ENCODE measurements at regions not wholly inside any gene's neighbourhood (a gene's known extent, or its start where the extent isn't known, plus 50 kb on each side); places are given as distances from the start of the nearest gene placed in this dataset.

- Histone ChIP-seq H3K36me3 (replicated peaks; ENCODE audit: insufficient read depth, low read length) (no peaks in the 10 kb centered on the region), H3K4me1 (ENCODE audit: low read length) (no peaks in the 10 kb centered on the region), H2AFZ (ENCODE audit: low read length) (no peak overlapping the region), H3K79me2 (ENCODE audit: low read length) (no peaks in the 10 kb centered on the region), H3K27me3 (replicated peaks; ENCODE audit: insufficient read depth, low read length) (no peaks in the 10 kb centered on the region), H3K9ac (ENCODE audit: low read length) (no peak overlapping the region), H3K27ac (ENCODE audit: low read length) (no peak overlapping the region), H3K4me3 (ENCODE audit: low read length) (no peak overlapping the region), H3K9me2 (replicated peaks; ENCODE audit: insufficient read depth, low read length) (no peaks in the 10 kb centered on the region), H3F3A (ENCODE audit: insufficient read depth, low read length) (no peaks in the 10 kb centered on the region), H3K9me3 (replicated peaks; ENCODE audit: insufficient read depth, low read length) (no peaks in the 10 kb centered on the region), H4K20me1 (ENCODE audit: insufficient read depth, low read length) (no peaks in the 10 kb centered on the region), H3K4me2 (ENCODE audit: low read depth, low read length) (no peak overlapping the region)
- no peak for DNase-seq
- TF ChIP-seq CTCF (IDR thresholded peaks at IDR 0.05; ENCODE audit: low read length): no peak
- no peak for TF ChIP-seq EZH2phosphoT487 (IDR thresholded peaks at IDR 0.05; ENCODE audit: low read length)
- TF ChIP-seq EZH2 (optimal IDR thresholded peaks at IDR 0.05; ENCODE audit: low read depth, low read length): no peak
These were observed 137.3 kb upstream of the KIF2A start for GRCh38 chr5:62168506-62169281.

- H3K9me3 ChIP-seq (replicated peaks; ENCODE audit: insufficient read depth, low read length): no peaks in the 10 kb centered on the region
- TF ChIP-seq CTCF (IDR thresholded peaks at IDR 0.05; ENCODE audit: low read length): no peak
- TF ChIP-seq EZH2 (optimal IDR thresholded peaks at IDR 0.05; ENCODE audit: low read depth, low read length): no peak
- no peak for TF ChIP-seq EZH2phosphoT487 (IDR thresholded peaks at IDR 0.05; ENCODE audit: low read length)
- H3K36me3 ChIP-seq (replicated peaks; ENCODE audit: insufficient read depth, low read length): no peaks in the 10 kb centered on the region
- no peaks in the 10 kb centered on the region for H3F3A ChIP-seq (ENCODE audit: insufficient read depth, low read length)
- H3K4me2 ChIP-seq (ENCODE audit: low read depth, low read length): no peak overlapping the region
- H4K20me1 ChIP-seq (ENCODE audit: insufficient read depth, low read length): no peaks in the 10 kb centered on the region
- H3K9me2 ChIP-seq (replicated peaks; ENCODE audit: insufficient read depth, low read length): no peaks in the 10 kb centered on the region
- H3K9ac ChIP-seq (ENCODE audit: low read length): no peak overlapping the region
- no peaks in the 10 kb centered on the region for H3K79me2 ChIP-seq (ENCODE audit: low read length)
- H3K27me3 ChIP-seq (replicated peaks; ENCODE audit: insufficient read depth, low read length): no peaks in the 10 kb centered on the region
- no peak overlapping the region for H2AFZ ChIP-seq (ENCODE audit: low read length)
- H3K4me1 ChIP-seq (ENCODE audit: low read length): no peaks in the 10 kb centered on the region
- no peak overlapping the region for H3K27ac ChIP-seq (ENCODE audit: low read length)
- DNase-seq: no peak
- no peak overlapping the region for H3K4me3 ChIP-seq (ENCODE audit: low read length)
These were observed 127.7 kb upstream of the KIF2A start for GRCh38 chr5:62178258-62178657.

GRCh38 chr5:62182802-62183201 is 123.2 kb upstream of the KIF2A start:
- TF ChIP-seq EZH2phosphoT487 (IDR thresholded peaks at IDR 0.05; ENCODE audit: low read length): no peak
- TF ChIP-seq CTCF (IDR thresholded peaks at IDR 0.05; ENCODE audit: low read length): no peak
- TF ChIP-seq EZH2 (optimal IDR thresholded peaks at IDR 0.05; ENCODE audit: low read depth, low read length): no peak
- no peak overlapping the region for H2AFZ ChIP-seq (ENCODE audit: low read length)
- H3K27me3 ChIP-seq (replicated peaks; ENCODE audit: insufficient read depth, low read length): no peaks in the 10 kb centered on the region
- no peaks in the 10 kb centered on the region for H3F3A ChIP-seq (ENCODE audit: insufficient read depth, low read length)
- H4K20me1 ChIP-seq (ENCODE audit: insufficient read depth, low read length): no peaks in the 10 kb centered on the region
- no peak overlapping the region for H3K27ac ChIP-seq (ENCODE audit: low read length)
- H3K9me2 ChIP-seq (replicated peaks; ENCODE audit: insufficient read depth, low read length): no peaks in the 10 kb centered on the region
- H3K36me3 ChIP-seq (replicated peaks; ENCODE audit: insufficient read depth, low read length): no peaks in the 10 kb centered on the region
- H3K9me3 ChIP-seq (replicated peaks; ENCODE audit: insufficient read depth, low read length): no peaks in the 10 kb centered on the region
- H3K4me1 ChIP-seq (ENCODE audit: low read length): no peaks in the 10 kb centered on the region
- H3K9ac ChIP-seq (ENCODE audit: low read length): no peak overlapping the region
- H3K4me2 ChIP-seq (ENCODE audit: low read depth, low read length): no peak overlapping the region
- DNase-seq: no peak
- no peak overlapping the region for H3K4me3 ChIP-seq (ENCODE audit: low read length)
- no peaks in the 10 kb centered on the region for H3K79me2 ChIP-seq (ENCODE audit: low read length)
